ENCODE measurements at regions not wholly inside any gene's neighbourhood (a gene's known extent, or its start where the extent isn't known, plus 50 kb on each side); places are given as distances from the start of the nearest gene placed in this dataset.
"Not testable (repeated sequence)": the region's sequence is repeated elsewhere in the genome, so short reads cannot be mapped to it uniquely, and the experiment has no call there.

DNA sequence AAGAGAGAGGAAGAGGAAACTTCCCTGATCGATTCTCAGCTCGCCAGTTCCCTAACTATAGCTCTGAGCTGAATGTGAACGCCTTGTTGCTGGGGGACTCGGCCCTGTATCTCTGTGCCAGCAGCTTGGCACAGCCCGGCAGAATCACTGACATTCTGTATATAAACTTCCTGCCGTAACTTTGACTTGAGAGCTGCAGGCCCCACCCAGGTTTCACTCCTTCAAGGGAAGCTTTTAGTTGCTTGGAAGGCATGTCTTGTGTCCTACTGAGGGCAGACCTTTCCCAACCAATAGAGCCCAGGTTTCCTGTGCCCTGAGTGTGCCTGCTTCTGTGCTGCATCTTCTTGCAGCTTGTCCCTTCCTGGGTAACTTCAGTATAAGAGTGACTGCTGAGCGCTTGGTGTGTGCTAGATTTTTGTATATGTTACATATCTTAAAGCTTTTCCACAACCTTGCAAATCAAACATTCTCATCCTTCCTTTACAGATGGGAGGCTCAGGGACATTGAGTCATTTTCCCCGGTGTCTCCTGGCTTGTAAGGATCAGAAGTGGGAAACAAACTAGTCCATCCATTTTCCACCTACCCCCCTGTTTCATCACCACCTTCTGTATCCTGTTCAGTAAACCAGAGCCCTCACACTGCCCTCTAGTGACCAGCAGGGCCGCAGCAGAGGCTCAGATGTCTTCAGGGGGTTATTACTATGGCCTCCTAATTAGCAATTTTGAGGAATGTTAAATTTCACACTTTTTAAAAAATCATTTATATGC lies 225.2 kb upstream of the PRSS58 start:
- FAIRE-seq: no peak
- DNase-seq (ENCODE audit: low spot score in 2 of 2): no peak

DNA sequence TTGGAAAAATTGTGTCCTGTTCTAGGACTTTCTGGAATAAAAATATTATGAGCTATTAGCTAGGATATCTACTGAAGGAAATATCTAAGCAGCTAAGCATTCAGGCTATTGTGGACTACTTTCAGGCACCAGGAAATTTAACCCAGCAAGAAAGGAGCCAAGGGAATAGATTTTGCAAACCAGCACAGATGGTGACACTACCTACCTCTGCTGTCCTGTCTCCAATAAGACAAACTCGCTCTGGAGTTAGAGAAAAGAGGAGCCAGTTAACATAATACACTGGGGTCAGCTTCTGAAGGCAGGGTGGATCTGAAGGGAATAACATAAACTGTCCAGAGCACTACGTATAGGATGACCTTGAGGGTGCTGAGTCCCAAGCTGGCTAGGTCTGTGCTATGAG lies 223.7 kb upstream of the PRSS58 start:
- DNase-seq (ENCODE audit: low spot score in 2 of 2): no peak
- no peak for FAIRE-seq

DNA sequence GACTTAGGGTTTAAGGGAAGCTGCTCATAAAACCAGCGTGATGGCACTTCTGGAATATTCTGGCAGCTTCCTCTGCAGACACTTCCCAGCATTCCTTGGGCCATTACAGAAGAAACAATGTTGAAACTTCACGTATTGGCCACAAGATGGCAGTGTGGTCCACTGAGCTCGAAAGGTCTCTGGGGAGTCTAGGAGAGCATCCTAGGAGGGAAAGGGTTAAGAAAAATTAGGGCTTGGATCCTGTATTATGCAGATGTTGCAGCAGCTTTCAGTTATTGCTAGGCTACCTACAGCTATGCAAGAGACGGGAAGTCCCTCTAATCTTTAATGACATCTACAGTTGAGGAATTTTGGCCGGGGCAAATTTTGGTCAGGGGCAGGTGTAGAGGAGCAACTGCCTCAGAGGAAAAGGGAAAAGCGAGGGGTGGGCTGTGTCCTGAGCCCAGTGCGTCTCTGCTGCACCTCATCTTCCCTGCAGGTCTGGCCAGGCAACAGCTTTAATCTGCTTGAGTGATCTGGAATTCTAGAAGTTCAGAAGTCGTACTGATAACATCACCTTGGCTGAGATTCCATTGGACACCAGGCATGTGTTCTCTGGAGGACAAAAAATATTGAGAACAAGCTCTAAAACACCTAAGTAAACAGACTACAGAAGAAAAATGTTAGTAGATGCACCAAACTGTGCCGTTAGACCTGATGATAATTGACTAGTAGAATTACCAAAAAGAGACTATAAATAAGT lies 220.8 kb upstream of the PRSS58 start:
- FAIRE-seq (no peak), DNase-seq (ENCODE audit: low spot score in 2 of 2) (no peak)

DNA sequence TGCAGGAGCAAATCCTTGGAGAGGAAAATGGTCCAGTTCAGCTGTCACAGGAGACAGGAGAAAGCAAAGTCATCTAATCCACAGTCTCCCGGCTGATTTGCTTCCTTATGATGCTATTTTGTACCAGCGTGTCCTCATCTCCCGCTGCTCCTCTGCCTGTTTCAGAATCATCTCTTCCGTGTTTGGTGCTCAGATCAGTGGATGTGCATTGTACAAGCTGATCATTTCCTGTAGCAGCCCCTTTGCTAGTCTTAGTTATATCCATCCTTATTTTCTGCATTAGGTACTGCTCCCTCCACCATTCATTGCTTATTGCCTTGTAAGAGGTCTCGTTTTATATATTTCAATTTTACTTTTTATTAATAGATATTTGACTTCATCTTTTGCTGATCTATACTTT lies 219.9 kb upstream of the PRSS58 start:
- DNase-seq (ENCODE audit: low spot score in 2 of 2); FAIRE-seq: not testable (repeated sequence)

DNA sequence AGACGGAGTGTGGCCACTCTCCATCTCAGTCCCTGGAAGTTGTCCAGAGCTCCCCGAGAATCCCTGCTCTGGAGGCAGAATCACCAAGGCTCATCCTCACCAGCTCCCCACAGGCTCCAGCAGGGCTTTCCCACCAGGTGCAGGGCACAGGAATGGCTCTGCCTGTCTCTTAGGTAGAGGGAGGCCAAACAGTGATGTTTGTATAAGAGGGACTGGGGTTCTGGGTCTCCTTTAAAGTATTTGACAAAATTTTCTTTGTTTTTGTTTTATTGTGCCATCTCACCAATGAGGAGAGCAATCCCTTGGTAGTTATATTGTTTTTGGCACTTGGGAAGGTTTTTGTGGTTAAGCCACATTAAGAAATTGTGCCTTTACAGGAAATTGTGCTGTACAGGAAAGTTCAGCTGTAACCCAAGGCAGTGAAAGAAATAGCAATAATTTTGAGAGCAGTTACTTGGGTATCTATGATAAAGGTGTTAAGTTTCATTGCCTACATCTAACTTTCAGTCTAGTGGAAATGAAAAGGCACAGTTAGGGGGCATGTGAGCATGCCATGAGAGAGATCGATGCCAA lies 219.3 kb upstream of the PRSS58 start:
- FAIRE-seq: no peak
- no peak for DNase-seq (ENCODE audit: low spot score in 2 of 2)

DNA sequence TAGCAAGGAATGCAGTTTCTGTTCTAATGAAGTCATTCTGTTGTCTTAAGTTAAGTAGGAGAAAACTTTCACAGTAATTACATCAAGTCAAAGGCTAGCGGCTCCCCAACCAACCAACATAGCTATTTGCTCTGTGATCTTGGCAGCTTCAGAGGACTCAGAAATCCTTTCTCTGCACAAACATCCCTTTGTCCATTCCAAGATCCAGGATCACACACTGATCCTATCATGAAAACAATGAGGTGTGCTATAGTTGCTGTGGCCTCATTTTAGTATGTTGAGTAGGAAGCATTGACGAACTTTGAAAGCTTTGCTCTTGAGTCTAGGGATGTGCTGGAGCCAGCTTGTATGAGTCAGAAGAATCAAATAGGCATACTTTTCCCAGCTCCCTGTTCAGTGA lies 218.2 kb upstream of the PRSS58 start:
- DNase-seq (ENCODE audit: low spot score in 2 of 2): no peak
- no peak for FAIRE-seq

DNA sequence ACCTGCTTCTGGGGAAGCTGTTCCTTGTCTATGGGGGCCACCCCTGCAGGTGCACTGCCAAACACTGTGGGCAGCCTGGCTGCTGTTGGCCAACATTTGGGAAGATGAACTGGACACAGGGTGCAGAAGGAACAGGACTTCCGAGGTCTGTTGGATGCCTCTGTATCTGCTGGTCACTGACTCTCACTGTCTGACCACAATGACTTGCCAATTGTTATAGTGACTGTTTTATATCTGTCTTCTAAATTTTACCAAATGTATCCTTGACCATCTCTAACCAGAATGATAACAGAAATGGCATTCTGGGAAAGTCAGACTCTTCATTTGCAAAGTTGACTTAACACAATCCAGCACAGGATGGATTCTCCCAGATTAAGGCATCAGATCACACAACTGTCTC lies 214.0 kb upstream of the PRSS58 start:
- DNase-seq (ENCODE audit: low spot score in 2 of 2): no peak
- FAIRE-seq: no peak

DNA sequence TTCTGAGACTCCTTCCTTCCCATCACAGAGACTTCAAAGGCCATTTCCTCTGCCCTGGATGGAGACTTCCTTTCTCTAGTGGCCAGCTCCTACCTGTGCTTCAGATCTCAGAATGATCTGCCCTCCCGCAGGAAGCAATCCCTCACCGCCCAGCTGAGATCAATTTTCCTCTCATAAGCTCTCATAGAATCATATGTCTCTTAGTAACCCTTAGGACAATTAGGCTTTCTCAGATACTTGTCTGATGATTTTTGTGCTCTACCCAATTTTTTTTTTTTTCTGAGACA lies 212.6 kb upstream of the PRSS58 start:
- no peak for FAIRE-seq

DNA sequence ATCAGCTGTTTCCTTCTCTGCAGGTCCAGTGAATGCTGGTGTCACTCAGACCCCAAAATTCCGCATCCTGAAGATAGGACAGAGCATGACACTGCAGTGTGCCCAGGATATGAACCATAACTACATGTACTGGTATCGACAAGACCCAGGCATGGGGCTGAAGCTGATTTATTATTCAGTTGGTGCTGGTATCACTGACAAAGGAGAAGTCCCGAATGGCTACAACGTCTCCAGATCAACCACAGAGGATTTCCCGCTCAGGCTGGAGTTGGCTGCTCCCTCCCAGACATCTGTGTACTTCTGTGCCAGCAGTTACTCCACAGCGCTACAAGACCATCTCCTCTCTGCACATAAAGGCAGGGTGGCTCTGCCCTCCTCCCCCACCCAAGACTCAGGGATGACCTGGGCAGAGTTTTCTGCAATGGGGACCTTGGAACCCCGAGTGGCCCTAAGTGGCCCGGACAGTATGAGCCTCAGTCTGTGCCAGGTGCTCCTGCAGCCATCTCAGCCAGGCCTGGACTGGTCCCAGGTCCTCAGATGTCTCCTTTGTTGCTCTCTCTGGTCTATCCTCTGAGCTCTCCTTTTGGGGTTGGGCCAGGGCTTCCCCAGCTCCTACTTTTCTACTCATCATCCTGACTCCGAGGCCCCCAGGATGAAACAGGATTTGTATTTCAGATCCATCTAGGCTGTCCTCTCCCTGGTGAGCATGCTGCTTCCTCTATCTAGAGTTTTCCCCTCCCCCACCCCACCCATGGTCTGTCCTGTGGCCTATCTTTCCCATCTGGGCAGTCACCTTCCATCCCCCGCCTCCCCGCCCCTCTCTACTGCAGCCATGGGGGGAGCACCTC lies 212.1 kb upstream of the PRSS58 start:
- DNase-seq (ENCODE audit: low spot score in 2 of 2) (no peak), FAIRE-seq (no peak)

More for the DNA sequence above, 212.6 kb upstream of the PRSS58 start:
- no peak for DNase-seq (ENCODE audit: low spot score in 2 of 2)

DNA sequence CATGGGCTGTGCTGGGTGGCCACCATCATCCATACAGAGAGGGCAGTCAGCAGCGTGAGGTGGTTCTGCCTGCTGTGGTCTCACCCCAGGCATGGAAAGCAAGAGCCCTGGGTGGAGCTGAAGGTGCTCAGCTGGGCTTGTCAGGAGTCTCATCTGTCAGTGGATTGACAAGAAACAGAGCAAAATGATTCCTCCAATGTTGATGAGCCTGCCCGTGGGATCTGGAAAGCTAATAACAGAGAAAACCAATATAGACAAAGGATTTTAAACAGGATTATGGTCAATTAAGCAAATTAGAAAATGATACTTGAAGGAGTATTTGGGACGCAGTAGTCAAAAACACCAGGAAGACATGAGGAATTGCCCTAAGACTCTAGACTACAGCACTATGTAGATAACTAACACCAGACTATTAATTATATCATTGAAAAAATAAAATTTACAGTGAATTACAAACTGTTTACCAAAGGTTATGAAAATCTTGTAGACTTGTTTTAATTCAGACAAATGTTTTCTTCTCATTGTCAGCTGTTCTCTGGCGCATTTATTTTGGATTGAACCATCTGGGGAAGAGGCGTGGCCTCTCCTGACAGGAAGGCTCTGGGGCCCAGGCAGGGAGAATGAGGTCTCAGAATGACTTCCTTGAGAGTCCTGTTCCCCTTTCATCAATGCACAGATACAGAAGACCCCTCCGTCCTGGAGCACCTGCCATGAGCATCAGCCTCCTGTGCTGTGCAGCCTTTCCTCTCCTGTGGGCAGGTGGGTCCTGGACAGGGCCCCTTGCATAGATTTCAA lies 211.2 kb upstream of the PRSS58 start:
- FAIRE-seq (no peak), DNase-seq (ENCODE audit: low spot score in 2 of 2) (no peak)

DNA sequence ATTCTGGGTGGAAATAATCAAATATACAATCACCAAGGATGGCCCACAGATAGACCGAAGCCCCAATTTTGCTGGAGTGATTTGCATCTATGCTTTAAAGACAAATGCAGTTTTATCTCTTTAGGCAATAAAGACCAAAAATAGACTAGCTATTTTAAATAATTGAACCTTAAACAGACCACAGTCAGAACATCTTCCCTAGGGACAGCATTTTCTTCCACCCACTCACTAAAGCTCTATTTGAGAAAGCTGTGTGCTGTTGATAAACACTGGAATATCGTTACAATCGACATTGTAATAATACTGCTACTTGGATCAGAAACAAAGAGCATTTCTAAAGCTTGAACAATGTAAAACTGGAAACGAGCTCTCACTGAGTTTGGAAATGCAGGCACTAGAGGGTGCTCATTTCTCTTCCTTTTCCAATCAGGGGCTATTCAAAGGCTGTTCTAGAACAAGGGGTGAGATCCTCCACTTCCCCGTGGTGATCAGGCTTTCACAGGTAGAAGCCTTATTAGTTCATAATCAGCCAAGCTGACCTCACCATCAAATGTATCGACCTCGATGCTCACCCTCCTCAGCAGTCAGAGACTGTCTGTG lies 209.3 kb upstream of the PRSS58 start:
- peak; percentile 96 for FAIRE-seq
- DNase-seq (ENCODE audit: low spot score in 2 of 2): not testable (repeated sequence)

DNA sequence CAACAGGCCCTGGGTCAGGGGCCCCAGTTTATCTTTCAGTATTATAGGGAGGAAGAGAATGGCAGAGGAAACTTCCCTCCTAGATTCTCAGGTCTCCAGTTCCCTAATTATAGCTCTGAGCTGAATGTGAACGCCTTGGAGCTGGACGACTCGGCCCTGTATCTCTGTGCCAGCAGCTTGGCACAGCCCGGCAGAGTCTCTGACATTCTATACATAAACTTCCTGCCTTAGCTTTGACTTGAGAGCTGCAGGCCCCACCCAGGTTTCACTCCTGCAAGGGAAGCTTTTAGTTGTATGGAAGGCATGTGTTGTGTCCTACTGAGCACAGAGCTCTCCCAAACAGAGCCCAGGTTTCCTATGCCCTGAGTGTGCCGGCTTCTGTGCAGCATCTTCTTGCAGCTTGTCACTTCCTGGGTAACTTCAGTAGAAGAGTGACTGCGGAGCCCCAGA lies 205.6 kb upstream of the PRSS58 start:
- DNase-seq (ENCODE audit: low spot score in 2 of 2) (no peak), FAIRE-seq (no peak)

DNA sequence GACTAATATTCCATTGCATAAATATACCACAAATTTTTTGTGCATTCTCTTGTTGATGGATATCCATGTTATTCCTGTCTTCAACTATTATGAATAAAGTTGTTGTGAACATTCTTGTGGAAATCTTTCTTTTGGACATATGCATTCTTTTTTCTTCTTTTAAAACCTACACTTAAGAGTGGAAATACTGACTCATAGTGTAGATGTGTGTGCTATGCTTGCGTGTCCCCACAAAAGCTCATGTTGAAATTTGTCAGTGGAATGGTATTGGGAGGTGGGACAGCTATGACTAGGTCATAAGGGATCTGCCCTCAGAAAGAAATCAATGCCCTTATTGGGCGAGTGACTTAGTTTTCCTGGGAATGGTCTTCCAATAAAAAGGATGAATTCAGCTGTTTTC lies 203.6 kb upstream of the PRSS58 start:
- no peak for DNase-seq (ENCODE audit: low spot score in 2 of 2)
- FAIRE-seq: no peak

DNA sequence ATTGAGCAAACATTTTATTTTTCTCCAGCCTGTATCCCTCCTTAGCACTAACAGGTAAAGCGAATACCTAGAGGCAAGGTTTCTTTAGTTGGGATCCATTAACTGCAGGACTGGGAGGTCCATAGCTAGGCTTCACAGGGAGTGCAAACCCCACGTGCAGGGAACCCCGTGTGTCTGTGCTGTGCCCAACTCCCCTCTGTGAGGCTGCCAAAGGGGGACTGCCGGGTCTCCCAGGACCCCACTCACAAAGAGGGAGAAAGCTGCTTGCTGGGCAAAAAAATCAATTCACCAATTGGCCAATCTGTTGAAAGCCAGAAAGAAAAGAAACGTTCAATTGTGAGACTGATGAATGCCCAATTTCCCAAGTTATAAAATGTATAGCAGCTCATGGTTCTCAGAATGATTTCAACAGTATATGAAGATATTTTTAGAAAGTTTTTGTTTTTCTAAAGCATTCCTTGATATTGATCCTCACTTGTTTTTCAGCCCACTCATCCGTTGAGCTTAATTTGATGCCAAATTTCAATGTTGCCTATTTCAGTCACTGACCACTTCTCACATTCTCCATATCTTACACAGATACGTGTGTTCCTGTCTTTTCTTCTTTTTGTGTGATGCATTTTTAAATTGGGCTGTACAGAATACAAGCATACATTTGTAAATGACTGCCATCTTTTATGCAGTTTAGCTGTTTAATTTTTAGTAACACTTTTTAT lies 202.7 kb upstream of the PRSS58 start:
- FAIRE-seq: no peak
- no peak for DNase-seq (ENCODE audit: low spot score in 2 of 2)

DNA sequence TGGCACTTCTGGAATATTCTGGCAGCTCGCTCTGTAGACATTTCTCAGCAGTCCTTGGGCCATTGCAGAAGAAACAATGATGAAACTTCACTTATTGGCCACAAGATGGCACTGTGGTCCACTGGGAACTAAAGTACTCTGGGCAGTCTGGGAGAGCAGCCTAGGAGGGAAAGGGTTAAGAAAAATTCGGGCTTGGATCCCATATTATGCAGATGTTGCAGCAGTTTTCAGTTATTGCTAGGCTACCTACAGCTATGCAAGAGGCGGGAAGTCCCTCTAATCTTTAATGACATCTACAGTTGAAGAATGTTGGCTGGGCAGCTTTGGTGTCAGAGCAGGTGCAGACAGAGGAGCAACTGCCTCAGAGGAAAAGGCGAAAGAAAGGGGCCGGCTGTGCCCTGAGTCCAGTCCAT lies 201.7 kb upstream of the PRSS58 start:
- FAIRE-seq: no peak
- peak in 1 of 2 donors; percentile 23 for DNase-seq (ENCODE audit: low spot score in 2 of 2)

DNA sequence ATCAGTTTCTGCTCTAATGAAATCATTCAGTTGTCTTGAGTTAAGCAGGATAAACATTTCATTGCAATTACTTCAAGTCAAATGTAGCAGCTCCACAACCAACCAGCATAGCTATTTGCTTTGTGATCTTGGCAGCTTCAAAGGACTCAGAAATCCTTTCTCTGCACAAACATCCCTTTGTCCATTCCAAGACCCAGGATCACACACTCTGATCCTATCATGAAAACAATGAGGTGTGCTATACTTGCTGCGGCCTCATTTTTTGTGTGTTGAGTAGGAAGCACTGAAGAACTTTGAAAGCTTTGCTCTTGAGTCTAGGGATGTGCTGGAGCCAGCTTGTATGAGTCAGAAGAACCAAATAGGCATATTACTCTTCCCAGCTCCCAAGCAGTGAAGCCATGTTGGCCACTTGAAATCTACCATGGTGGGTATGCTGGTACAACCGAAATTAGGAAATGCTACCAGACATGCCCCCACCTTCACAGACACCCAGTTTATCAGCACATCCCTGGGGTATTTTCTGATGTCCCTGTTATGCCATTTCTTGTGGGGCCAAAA lies 199.4 kb upstream of the PRSS58 start:
- FAIRE-seq (no peak), DNase-seq (ENCODE audit: low spot score in 2 of 2) (no peak)

DNA sequence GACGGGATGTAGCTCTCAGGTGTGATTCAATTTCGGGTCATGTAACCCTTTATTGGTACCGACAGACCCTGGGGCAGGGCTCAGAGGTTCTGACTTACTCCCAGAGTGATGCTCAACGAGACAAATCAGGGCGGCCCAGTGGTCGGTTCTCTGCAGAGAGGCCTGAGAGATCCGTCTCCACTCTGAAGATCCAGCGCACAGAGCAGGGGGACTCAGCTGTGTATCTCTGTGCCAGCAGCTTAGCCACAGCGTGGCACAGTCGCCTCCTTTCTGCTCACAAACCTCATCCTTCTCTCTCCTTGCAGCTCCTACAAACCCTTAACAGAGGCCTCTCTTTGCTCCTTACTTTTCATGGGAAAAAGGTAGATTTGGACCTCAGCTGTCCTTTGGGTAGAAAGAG lies 197.5 kb upstream of the PRSS58 start:
- DNase-seq (ENCODE audit: low spot score in 2 of 2) (no peak), FAIRE-seq (no peak)

DNA sequence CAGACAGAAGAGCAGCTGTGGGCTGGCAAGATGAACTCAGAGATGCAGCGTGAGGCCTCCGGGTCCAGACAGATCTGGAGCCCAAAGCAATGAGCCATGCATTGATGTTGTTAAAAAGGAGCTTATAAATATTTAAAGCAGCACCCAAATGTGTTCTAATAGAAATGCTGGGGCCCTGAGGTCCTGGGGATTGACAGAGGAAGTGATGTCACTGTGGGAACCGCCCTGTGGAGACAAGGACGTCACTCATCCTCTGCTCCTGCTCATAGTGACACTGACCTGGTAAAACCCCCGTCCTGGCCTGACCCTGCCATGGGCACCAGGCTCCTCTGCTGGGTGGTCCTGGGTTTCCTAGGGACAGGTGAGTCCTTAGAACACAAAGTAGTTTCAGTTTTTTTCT lies 197.0 kb upstream of the PRSS58 start:
- DNase-seq (ENCODE audit: low spot score in 2 of 2) (no peak), FAIRE-seq (no peak)

DNA sequence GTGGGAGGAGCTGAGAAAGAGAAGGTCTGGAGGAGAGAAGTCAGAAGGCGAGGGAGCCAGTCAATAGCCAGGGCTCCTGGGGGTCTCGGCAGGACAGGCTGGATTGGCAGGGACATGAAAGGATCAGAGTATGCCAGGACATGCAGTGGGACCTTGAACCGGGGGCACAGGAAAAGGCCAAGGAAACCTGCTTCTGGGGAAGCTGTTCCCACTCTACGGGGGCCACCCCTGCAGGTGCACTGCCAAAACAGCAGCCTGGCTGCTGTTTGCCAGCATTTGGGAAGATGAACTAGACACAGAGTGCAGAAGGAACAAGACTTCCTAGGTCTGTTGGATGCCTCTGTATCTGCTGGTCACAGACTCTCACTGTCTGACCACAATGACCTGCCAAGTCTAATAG lies 194.9 kb upstream of the PRSS58 start:
- FAIRE-seq (no peak), DNase-seq (ENCODE audit: low spot score in 2 of 2) (no peak)

All from frontal cortex (tissue), 3 donors.